GM19025 (cell line): ENCODE measurements at regions not wholly inside any gene's neighbourhood (a gene's known extent, or its start where the extent isn't known, plus 50 kb on each side); places are given as distances from the start of the nearest gene placed in this dataset.

Experiments used
- ATAC-seq: cut with Tn5 transposase; IDR thresholded peaks from one replicate; pipeline ENCODE4 v1.9.1; 2021; ENCODE audit warnings: mild to moderate bottlenecking, low read depth, moderate library complexity; ENCODE audit not compliant: unreplicated experiment

DNA sequence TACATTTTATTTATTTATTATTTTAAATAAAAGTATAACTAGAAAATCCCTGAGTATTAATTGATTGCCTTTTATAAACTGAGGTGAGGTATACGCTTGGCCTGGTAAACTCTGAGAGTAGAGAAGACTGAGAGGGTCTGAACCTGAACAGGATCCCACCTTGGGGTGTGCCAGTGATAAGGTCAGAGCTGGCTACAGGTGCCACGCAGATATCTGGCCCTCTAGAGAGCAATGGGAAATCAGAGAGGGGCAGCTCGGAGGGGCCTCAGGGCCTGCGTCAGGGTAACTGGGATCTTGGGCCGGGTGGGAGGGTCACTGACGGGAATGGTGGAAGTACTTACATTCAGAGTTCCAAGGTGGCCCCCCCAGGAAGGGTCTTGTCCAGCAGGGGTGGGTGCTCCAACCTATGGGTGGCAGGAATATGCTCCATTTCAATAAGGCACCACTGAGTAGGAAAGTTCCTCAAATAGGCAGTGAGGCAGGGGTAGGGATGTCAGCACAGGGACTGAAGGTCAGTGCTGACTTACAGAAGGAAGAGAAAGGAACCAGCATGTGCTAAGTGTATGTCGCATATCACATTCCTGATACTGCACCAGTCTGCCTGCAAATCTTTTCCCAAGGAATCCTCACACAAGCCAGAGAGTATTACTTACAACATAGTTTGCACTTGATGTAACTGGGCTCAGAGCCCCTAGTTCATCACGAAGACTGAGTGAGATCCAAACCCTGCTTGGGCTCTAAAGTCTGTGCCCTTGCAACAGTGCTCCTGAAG lies 706.0 kb upstream of the RAB6C start:
- no peak for ATAC-seq

DNA sequence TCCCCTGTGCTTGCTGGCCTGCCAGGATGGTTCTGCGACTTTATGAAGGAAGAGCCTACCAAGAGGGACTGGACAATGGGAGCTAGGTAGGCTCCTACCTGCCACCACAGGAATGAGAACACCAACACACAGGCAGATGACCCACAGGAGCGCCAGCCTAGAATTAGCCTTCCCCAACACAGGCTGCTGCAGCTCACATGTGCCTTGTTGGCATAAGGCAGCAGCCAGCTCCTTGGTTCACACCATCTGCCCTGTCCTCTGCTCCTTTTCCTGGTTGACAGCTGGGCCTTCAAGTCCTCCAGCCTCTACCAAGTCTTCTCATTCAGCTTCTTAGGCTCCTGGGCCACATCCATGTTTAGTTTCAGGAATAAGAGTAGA lies 705.4 kb upstream of the RAB6C start:
- ATAC-seq = no peak

DNA sequence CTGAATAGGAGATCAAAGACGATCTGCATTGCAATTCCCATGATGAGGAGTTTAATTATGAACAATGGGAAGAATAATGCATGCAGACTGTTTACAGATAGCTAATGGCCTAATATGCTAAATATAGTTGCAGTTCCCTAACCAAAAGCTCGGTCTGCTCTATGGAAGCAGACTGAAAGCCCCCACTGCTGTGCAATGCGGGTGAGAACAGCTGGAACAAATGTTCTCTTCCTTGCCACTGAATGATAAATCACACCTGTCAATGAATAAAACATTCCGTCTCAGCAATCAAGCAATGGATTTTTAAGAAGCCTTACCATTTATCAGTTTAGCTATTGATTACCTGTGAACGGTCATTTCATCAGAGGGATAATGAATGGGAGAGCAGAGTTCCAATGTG lies 704.5 kb upstream of the RAB6C start:
- no peak for ATAC-seq

DNA sequence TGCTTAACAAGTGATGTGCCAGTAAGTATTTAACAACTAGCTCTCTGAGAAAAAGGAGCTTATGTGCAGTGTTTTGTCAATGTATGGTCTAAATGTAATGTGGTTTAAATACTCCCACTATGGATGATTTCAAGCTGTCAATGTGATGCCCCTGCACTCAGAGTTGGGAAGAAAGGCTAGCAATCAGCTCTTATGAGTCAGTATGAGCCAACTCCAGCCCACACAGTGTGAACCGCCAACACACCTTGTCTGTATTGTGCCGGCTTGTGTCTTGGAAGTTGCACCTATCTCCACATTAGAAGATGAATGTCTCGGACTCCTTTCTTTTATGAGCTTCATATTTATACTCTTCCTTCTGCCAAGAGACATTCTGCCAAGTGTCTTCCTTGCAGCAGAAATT lies 703.8 kb upstream of the RAB6C start:
- ATAC-seq = no peak

DNA sequence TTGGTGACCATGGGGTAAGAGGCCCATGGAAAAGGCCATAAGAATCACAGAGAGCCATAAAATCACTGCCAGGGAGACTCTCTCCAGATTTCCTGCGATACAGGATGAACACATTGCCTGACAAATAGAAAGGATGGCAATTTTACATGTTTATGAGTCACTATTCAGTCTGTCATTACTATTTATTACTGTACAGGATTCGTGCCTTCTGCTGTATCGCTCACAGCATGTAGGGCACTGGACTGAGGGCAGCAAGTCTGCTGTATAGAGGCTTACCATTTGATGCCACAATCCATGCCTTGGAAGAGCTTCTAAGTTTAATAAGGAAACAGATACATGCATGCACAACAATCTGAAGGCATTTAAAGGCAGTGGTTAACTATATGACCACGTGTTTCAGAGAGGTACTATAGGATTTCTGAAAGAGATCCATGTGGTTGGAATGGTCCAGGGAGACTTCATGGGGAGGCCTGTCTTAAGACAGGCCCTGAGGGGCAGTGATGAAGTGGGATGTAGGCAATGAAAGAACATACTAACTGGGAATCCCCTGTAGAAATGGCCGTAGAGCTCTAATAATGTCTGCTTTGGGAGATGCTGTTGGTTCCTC lies 702.4 kb upstream of the RAB6C start:
- ATAC-seq = no peak

DNA sequence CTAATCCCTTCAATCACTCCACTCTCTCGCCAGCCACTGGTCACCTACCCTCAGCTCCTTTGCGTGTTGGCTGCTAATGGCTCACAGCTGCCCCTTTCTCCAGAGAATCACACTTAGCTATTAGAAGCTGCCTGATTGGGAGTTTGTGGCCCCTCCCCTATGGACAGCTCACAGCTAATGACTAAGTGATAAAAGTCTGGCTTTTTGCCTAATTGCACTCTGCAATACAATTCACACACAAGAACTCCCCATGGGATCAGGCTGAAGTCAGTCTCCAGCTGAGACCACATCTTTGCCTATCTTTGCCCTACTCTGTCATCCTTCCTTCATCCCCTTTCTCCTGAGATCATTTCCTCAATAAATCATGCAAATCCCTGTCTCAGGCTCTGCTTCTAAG lies 701.9 kb upstream of the RAB6C start:
- ATAC-seq = no peak

DNA sequence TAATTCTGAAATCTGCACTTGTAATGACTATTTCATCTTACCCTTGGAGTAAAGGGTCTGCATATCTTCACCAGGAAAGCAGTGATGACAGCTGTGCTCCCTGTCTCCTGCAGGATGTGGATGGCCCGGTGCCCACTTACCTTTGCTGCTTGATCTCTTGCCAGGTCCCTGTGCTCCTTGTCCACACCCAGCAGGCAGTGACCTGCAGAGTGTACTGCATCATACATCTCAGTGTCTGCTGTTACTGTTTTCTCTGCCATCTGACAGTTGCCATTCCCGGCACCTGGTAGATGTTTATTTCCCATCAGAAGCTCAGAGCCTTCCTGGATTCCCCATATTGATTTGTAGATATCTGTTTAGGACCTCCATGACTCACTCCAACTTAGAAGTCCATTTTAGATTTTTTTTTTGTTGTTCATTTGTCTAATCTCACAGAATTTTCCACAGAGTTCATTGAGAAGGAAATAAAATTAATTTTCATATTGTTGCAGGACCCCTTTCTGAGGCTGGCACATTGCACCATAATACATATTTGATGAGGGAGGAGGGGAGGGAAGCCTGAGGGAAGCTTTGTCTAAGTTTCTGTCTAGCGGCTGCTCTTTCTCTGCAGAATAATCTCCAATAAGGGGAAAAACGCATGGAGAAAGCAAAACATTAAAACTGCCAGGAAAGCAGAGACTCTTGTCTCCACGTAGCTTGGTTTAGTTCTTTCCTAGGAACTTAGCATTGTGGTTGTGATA lies 697.5 kb upstream of the RAB6C start:
- no peak for ATAC-seq

DNA sequence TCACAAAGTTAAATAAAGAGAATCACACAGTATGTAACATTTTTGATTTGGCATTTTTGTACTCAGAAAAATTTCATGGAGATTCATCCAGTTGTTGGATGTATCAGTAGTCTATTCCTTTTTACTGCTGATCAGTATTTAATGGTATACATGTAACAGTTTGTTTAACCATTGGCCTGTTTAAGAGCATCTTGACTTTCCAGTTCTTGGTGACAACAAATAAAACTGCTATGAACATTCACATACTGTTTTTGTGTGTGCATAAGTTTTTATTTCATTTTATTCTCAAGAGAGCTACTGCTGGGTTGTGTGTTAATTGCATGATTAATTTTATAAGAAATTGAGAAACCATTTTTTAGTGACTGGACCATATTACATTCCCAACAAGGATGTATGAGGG lies 694.5 kb upstream of the RAB6C start:
- ATAC-seq = no peak

DNA sequence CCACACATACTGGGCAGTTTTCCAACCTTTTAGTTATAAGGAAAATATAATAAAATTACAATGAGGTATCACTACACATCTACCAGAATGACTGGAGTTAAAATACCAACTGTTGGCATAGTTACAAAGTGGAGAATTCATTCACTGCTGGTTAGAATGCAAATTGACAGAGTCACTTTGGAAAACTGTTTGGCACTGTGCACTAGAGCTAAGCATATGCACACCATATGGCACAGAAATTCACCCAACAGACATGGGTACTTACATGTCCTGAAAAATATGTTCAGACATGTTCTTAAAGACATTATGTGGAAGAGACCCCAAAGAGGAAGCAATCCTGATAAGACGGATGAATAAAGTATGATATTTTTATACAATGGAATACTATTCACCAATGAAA lies 686.1 kb upstream of the RAB6C start:
- no peak for ATAC-seq

DNA sequence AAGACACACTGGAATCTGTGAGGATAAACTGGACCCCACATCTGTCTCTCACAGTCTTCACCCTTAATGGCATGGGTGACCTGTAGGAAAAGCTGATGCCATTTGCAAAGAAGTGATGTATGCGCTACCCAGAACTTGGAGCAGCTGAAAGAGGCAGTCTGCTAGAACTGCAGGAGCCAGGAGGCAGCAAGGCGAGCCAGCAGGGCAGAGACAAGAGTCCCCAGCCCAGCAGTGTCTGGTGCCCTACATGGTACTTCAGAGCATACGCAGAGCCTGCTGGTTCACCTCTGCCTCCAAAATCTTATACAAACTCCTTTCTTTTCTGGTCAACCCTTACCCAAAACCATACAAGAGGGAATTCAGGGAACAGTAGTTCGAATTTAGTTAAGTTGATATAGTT lies 683.1 kb upstream of the RAB6C start:
- no peak for ATAC-seq

DNA sequence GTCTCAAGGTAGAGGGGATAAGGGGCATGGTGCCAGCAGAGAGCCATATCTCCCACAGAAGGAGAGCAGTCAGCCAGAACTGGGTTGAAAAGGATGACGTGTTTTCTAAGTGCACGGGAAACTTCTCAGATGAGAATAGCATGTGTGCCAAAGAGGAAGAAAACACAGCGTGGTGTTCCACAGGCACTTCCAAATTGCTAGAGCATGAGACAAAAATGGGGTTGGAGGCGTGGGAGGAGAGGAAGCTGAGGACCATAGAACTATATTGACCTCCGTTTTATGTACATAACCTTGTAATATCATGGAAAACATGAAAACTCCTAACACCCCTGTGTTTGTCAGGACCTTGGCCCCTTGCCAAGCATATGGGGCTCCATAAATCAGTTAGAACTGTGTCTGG lies 682.7 kb upstream of the RAB6C start:
- ATAC-seq = no peak

DNA sequence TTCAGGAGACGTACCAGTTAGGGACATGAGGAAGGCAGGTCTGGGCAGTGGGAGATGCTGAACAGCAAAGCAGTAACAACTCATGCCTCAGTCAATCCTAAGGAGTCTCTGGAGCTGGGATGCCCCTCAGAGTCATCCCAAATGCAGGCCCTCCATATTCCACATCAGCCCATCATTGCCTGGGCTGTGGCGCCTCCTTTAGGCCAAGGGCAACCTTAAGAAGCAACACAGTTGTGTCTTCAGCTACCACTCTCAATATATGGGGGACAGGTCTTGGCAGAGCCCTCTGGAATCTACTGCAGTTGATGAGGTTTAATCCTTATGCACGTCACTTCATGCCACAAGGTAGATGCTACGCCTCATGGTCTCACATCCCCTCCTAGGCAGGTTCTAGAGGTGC lies 682.0 kb upstream of the RAB6C start:
- no peak for ATAC-seq

DNA sequence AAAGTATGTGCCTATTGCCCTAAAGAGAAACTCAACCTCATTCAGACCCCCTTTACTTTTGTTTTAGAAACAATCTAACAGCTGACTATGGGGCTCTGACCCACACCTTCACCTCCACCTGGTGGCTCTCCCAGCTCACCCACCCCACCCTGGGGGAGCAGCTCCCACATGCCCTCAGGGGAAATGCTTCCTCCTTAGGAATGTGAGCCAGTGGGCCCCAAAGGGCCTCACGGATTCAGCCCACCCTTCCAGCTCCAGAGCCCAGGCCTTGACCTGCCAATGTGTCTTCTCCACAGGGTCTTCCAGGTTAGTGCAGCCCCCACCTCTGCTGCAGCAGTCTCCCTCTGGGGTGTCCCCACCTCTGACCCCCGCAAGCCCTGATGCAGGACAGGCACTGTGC lies 680.1 kb upstream of the RAB6C start:
- no peak for ATAC-seq

DNA sequence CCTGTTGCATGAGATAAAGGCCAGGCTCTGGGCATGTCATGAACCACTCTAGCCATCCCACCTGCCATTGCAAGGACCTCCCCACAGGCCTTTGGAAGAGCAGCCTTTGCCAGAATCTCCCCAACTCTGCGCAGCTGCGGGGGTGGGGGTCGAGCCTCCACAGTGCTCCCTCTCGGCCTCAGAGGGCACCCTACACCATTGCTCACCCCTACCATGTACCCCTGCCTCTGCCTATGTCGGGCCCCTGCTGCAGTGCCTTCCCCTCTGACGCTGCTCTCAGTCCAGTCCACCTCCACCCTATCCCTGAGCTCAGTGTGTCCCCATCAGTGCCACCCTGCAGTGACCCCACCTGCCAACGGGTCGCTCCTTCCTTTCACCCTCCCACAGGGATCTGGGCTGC lies 679.7 kb upstream of the RAB6C start:
- no peak for ATAC-seq

DNA sequence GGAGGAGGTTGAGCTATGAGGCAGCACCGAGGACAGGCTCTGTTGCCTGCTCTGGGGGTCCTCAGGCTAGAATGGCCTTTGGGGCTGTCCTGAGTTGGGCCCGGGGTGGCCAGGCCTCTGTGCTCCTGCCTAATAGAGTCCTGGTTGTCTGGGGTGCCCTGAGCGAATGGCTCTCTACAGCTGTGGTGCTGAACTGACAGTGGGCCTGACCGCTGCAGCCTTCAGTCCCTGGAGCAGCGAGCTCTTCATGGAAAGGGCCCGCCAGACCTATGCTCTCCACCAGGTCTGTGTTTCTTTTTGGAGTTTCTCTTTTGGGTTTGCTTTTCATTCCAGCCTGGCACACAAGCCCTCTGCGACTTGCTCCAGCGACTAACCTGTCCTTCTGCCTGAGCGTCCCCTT lies 679.0 kb upstream of the RAB6C start:
- no peak for ATAC-seq

DNA sequence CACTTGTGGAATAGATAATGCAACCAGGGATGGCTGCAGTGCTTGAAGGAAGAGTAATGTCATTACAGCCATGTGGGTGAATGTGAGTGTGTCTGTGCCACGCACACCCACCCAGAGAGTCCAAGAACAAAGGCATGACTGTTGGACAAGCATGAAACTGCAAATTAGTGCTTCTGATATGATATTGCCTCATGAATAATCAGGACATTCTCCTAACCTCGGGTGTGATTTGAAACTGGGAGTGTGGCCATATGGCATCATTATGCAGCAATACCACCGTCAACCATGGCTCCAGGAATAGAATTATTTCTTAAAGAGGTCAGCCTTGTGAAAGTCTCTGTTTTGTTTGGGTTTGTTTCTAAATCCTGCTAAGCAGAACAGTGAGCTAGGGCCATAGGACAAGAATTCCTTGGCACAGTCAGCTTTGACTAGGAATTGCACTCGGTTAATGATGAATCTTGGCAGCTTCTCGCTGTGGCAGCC lies 678.0 kb upstream of the RAB6C start:
- no peak for ATAC-seq

DNA sequence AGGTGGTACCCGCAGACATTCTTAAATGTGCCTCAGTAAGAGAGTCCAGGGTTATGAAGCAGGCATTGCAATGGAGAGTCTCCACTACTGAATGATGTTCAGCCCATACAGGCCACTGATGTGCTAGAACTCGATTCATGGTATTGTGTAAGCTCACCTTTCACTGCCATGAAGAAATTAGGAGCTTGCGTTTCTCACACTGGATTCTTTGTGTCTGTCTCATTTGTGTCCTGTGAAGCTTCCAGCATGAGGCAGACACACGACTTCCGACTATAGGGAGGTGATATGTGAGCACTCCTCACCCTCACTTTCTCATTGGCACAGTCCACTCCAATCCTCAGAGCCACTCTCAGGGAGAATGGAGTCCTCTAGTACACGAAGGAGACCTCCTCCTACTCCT lies 677.4 kb upstream of the RAB6C start:
- no peak for ATAC-seq

DNA sequence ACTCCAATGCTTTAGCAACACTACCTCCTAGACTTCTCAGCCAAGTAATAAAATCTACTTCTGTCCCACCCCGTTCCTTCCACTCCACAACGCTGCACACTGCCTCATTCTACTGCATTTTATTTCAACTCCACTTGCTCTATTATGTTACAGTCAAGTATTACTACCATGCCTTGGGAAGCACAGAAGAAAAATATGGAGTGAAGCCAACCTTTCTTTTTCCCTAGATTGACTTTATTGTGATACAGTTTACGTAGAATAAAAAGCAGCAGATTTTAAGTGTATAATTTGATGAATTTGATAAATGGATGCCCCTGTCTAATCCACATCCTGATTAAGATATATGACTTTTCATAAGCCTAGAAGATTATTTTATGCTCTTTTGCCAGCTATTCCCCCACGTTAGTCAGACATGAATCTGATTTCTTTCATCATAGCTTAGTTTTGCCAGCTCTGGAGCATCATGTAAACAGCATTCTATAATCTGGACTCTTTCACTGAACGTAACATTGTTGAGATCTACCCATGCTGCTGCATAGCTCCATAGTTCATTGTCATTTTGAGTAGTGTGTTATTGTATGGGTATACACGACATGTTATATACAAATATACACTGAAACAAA lies 676.8 kb upstream of the RAB6C start:
- ATAC-seq = no peak

DNA sequence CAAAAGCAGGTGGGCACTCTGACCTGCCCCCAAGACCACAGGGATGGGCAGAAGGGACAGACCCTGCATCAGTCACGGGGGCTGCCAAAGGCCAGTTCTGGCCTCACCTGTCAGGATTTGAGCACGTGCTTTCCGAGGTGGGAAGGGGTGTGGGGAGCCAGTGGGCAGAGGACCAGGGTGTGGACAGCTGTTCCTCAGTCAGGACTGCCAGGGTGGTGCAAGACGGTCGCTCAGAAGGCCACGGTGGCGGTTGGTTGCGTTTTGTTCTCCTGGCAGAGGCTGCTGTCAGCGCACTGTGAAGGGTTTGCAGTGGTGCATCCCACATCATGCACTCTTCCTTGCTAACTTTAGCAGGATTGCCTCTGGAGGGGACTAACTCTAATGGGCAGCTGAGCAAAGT lies 665.3 kb upstream of the RAB6C start:
- ATAC-seq = no peak

DNA sequence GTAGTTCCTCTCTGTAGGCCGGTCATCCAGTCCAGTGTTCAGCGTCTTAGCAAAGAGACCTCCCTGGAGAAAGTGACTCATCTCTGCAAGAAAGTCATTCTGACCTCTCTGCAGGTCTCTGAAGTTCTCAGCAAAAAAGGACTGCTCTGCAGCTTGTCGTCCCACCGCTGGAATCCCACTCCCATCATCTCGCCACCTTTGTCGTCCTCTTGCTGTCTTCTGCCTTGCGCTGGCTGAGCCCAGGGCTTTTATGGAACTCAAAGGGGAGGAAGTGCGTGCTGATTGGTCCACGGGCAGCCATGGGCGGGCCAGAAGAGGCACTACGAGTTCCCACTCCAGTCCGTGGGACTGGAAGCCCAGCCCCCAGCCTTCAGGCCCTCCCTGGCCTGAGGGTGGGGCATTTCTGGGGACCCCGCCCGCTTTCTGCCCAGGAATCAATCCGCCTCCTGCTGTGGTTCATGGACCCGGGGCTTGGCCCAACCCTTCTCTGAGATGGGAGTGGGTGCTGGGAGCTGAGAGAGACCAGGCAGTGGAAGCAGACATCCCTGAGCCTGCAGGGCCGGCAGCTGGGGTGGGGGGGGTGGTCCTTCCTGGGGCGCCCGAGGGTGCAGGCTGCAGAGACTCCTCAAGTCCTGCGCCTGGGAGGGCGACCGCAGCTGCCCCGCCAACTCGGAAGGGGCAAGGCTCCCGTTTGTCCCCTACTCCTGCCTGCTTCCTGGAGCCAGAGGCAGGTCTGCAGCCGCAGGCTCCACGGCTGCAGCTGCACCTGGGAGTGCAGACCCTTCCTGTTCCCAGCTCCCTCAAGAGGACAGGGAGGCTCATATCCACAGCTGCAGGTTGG lies 660.7 kb upstream of the RAB6C start:
- ATAC-seq = no peak

DNA sequence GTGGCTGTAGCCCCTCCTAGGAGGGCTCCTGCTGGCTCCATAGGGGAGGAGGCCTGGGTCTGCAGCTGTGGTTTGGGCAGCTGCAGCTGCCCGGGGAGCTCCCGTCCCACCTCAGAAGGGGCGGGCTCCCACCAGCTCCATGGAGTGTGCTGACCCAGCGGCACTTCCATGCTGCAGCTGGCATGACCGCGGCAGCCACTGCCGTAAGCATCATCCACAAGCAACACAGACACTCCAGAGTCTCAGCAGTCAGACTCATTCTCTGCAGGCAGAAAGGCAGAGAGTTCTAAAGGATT lies 660.1 kb upstream of the RAB6C start:
- no peak for ATAC-seq
